MCF 10A (cell line): ENCODE measurements at regions not wholly inside any gene's neighbourhood (a gene's known extent, or its start where the extent isn't known, plus 50 kb on each side); places are given as distances from the start of the nearest gene placed in this dataset.
"Not testable (repeated sequence)": the region's sequence is repeated elsewhere in the genome, so short reads cannot be mapped to it uniquely, and the experiment has no call there.

Experiments
- BruUV-seq: library from RNA; stranded (reverse); fragments of 400-500 nt; replicated peaks from 2 replicates; lab custom pipeline; 2021; lab: Mats Ljungman, UMichigan
- CTCF ChIA-PET: fragments of 300-600 bp; sonication (Branson Sonifier 250); formaldehyde crosslinking; extraction: SDS; loops from one replicate; lab custom pipeline; 2021; ENCODE audit warnings: antibody characterized with exemption, inconsistent platforms; lab: Yijun Ruan, JAX
- POLR2A ChIA-PET: fragments of 300-600, 350-650 bp; sonication (Branson Sonifier 250); formaldehyde crosslinking; extraction: SDS; loops from one replicate; lab custom pipeline; 2020; ENCODE audit warnings: antibody characterized with exemption, inconsistent platforms; lab: Yijun Ruan, JAX
- DNase-seq: peaks from one replicate; pipeline ENCODE4 v3.0.0-alpha.2; 2018; ENCODE audit not compliant: unreplicated experiment
- H3K27ac Mint-ChIP-seq: one replicate; pipeline ENCODE4 v1.8.0; 2022; ENCODE audit warnings: mild to moderate bottlenecking, low read depth, mixed read lengths; ENCODE audit not compliant: unreplicated experiment
- H3K27me3 Mint-ChIP-seq: one replicate; pipeline ENCODE4 v1.8.0; 2022; ENCODE audit warnings: mixed read lengths; ENCODE audit not compliant: insufficient read depth, unreplicated experiment
- H3K36me3 Mint-ChIP-seq: one replicate; pipeline ENCODE4 v1.8.0; 2022; ENCODE audit warnings: mild to moderate bottlenecking, moderate library complexity, mixed read lengths; ENCODE audit not compliant: insufficient read depth, unreplicated experiment
- H3K4me1 Mint-ChIP-seq: one replicate; pipeline ENCODE4 v1.8.0; 2022; ENCODE audit warnings: mixed read lengths; ENCODE audit not compliant: insufficient read depth, unreplicated experiment
- H3K4me3 Mint-ChIP-seq: one replicate; pipeline ENCODE4 v1.8.0; 2022; ENCODE audit warnings: mild to moderate bottlenecking, moderate library complexity, mixed read lengths; ENCODE audit not compliant: unreplicated experiment
- H3K9me3 Mint-ChIP-seq: one replicate; pipeline ENCODE4 v1.8.0; 2022; ENCODE audit warnings: mixed read lengths; ENCODE audit not compliant: unreplicated experiment
- intact Hi-C: fragments of 100-400 bp; cut with micrococcal nuclease; formaldehyde crosslinking; loops from 2 replicates; pipeline ENCODE4 v1.14.1; 2022
- TF ChIP-seq, protein P1 (sequence below): fragments of 200-600 bp; IDR thresholded peaks from one replicate; pipeline ENCODE4 v1.8.0; 2022; ENCODE audit warnings: antibody characterized with exemption, mild to moderate bottlenecking; ENCODE audit not compliant: unreplicated experiment

- no peak for DNase-seq
- Mint-ChIP-seq H3K4me1 (no peaks in the 10 kb centered on the region), H3K27ac (no peak overlapping the region), H3K36me3 (peaks cover 6% of the 10 kb centered on the region), H3K27me3 (peaks cover 11% of the 10 kb centered on the region), H3K9me3 (peaks cover 11% of the 10 kb centered on the region), H3K4me3 (no peak overlapping the region)
- TF ChIP-seq, protein P1, sequence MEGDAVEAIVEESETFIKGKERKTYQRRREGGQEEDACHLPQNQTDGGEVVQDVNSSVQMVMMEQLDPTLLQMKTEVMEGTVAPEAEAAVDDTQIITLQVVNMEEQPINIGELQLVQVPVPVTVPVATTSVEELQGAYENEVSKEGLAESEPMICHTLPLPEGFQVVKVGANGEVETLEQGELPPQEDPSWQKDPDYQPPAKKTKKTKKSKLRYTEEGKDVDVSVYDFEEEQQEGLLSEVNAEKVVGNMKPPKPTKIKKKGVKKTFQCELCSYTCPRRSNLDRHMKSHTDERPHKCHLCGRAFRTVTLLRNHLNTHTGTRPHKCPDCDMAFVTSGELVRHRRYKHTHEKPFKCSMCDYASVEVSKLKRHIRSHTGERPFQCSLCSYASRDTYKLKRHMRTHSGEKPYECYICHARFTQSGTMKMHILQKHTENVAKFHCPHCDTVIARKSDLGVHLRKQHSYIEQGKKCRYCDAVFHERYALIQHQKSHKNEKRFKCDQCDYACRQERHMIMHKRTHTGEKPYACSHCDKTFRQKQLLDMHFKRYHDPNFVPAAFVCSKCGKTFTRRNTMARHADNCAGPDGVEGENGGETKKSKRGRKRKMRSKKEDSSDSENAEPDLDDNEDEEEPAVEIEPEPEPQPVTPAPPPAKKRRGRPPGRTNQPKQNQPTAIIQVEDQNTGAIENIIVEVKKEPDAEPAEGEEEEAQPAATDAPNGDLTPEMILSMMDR: no peak
- BruUV-seq: no TSS peak
- ChIA-PET POLR2A (no interaction called here), CTCF (interaction anchor here (1.9 kb wide), 1 partner anchor 15 kb away, joined by 7 read pairs; no protein-coding TSS in a partner anchor)
- intact Hi-C loops: no loop called here
These were observed 117.7 kb upstream of the CIBAR2 start for GRCh38 chr16:85229869-85230462.

DNA sequence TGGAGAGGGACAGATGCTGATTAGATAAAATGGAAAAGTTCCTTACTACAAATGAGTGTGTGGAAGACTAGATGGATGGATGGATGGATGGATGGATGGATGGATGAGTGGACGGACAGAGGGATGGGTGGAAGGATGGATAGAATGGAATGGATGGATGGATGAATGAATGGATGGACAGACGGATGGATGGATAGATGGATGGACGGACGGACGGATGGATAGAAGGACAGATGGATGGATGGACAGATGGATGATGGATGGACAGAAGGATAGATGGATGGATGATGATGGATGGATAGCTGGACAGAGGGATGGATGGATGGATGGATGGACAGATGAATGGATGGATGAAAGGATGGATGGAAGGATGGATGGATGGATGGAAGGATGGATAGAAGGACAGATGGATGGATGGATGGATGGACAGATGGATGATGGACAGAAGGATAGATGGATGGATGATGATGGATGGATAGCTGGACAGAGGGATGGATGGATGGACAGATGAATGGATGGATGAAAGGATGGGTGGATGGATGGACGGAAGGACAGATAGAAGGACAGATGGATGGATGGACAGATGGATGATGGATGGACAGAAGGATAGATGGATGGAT, 118.6 kb upstream of the CIBAR2 start:
- H3K27me3 Mint-ChIP-seq: peaks cover 11% of the 10 kb centered on the region
- intact Hi-C loops, DNase-seq, BruUV-seq, H3K4me3 Mint-ChIP-seq, H3K4me1 Mint-ChIP-seq, H3K36me3 Mint-ChIP-seq, H3K27ac Mint-ChIP-seq: not testable (repeated sequence)
- POLR2A ChIA-PET: interaction anchor here (0.7 kb wide), 1 partner anchor 44 kb away, joined by 4 read pairs; no protein-coding TSS in a partner anchor
- CTCF ChIA-PET: interaction anchor here (0.6 to 1.9 kb wide), 5 partner anchors 14 to 411 kb away, joined by 3 to 7 read pairs (median 4); no protein-coding TSS in a partner anchor
- peaks cover 11% of the 10 kb centered on the region for H3K9me3 Mint-ChIP-seq

DNA sequence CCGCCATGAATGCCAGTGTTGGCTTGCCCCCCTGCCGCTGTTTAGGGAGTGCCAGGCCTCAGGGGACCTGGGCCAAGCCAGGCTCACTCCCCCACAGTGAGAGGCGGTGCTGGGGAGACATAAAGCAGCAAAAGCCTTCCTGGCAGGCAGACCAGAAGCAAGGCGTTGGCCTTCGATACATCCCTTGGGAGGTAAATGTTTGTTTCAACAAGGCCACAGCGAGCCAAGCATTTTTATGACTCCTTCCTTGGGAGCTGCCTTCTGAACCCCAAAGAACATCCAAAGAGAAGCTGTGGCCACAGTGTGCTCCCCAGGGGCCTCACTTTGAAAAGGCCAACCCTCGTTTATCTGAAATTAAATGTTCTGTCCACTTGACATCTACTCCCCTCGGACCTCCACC, 119.7 kb upstream of the CIBAR2 start:
- TF ChIP-seq, protein P1: no peak
- Mint-ChIP-seq H3K27ac (no peak overlapping the region), H3K4me1 (no peaks in the 10 kb centered on the region), H3K36me3 (peaks cover 6% of the 10 kb centered on the region), H3K27me3 (peaks cover 11% of the 10 kb centered on the region), H3K9me3 (peaks cover 11% of the 10 kb centered on the region), H3K4me3 (no peak overlapping the region)
- DNase-seq: no peak
- intact Hi-C loops: no loop called here
- BruUV-seq: no TSS peak
- POLR2A ChIA-PET: interaction anchor here (0.6 kb wide), 1 partner anchor 260 kb away, joined by 3 read pairs; no protein-coding TSS in a partner anchor
- CTCF ChIA-PET: interaction anchor here (0.9 to 2.0 kb wide), 2 partner anchors 21 to 117 kb away, joined by 3 to 5 read pairs; no protein-coding TSS in a partner anchor

DNA sequence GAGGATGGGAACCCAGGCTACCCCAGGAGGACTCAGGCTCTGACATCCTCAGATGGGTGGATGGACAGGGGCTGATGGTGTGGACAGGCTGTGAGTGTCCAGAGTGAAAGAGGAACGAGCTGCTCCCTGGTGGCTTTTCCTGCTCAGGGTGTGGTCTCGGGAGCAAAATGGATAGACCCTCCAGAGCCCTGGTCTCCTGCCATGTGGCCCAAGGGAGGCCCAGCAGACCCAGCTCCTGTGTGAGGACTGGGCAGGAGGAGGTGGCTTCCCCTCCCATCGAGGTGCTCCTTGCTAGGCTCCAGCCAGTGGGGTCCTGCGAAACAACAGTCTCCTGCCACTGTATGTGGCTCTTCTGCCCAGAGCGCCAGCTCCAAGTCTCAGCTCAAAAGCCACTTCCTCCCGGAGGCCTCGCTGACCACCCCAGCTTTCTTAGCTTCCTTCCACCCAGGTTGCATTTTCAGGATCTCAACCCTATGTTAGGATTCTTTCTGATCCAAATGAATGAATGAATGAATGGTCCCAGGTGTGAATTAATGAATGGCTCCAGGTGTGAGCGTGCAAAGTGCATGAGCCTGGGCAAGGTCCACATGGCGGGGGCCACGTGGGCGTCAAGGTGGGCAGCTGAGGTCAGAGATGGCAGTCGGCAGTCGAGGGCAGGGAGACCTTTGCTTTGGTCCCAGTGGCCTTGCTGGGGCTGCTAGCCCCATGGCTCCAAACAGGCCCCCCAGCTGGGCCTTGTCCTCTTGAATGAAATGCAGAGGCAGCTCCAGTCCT, 120.3 kb upstream of the CIBAR2 start:
- Mint-ChIP-seq H3K36me3 (peaks cover 6% of the 10 kb centered on the region), H3K27ac (no peak overlapping the region), H3K4me3 (no peak overlapping the region), H3K27me3 (peaks cover 11% of the 10 kb centered on the region), H3K9me3 (peaks cover 11% of the 10 kb centered on the region), H3K4me1 (no peaks in the 10 kb centered on the region)
- ChIA-PET CTCF (interaction anchor here (0.6 to 2.0 kb wide), 2 partner anchors 13 to 20 kb away, joined by 3 to 5 read pairs; no protein-coding TSS in a partner anchor), POLR2A (interaction anchor here (0.6 kb wide), 1 partner anchor 261 kb away, joined by 3 read pairs; no protein-coding TSS in a partner anchor)
- no TSS peak for BruUV-seq
- intact Hi-C loops: no loop called here
- DNase-seq: no peak
- TF ChIP-seq, protein P1: no peak
